ENCODE measurements at regions not wholly inside any gene's neighbourhood (a gene's known extent, or its start where the extent isn't known, plus 50 kb on each side); places are given as distances from the start of the nearest gene placed in this dataset.
"Not testable (repeated sequence)": the region's sequence is repeated elsewhere in the genome, so short reads cannot be mapped to it uniquely, and the experiment has no call there.

DNA sequence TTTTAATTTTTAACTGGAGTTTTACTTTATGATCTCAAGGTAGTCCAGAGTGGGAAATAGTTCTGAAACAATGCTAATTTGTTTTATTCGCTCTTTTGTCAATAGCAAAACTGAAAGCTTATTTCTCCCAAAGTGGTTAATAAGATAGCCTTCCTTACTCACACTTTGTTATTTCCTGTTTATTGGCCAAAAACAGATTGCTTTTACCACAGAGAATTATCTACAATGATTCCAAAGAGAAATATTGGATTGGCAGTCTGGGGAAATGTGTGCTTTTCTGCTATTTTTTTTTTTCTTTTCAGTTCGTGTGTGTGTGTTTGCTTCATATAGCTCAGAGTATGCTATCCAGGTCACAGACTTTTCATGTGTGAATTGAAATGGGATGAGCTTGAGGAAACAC is 756.7 kb upstream of the RGMB start:
- in situ Hi-C loops (cut with HindIII; ENCODE audit: low sequenced_read_pairs) = no loop called here
- TF ChIP-seq CTCF (IDR thresholded peaks at IDR 0.05; ENCODE audit: low read depth, low read length, missing control alignments) = no peak
- DNase-seq (ENCODE audit: low read depth) = no peak
- H3K4me3 ChIP-seq (ENCODE audit: low read depth, low read length) = no peak overlapping the region

DNA sequence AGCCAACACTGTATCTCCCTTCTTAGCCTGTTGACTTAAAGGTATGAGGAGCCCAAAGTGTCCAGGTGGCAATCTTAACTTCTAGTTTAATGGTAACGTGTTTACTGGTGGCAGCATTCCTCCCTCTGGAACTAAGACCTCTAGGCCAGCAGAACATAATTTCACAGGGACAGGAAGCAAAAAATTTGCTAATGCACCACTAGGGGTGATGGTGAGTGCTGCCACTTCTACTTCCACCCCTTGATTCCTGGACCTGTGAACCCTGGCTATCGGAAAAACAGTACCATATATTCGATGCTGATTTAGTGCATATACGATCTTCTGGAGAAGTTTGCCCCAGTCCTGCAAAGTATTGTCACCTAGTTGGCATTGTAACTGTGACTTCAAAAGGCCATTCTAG is 743.2 kb upstream of the RGMB start:
- in situ Hi-C loops (cut with HindIII; ENCODE audit: low sequenced_read_pairs); H3K4me3 ChIP-seq (ENCODE audit: low read depth, low read length); DNase-seq (ENCODE audit: low read depth): not testable (repeated sequence)
- TF ChIP-seq CTCF (IDR thresholded peaks at IDR 0.05; ENCODE audit: low read depth, low read length, missing control alignments) = peak; percentile 19

- in situ Hi-C loops (cut with HindIII; ENCODE audit: low sequenced_read_pairs); H3K4me3 ChIP-seq (ENCODE audit: low read depth, low read length); DNase-seq (ENCODE audit: low read depth): not testable (repeated sequence)
These were observed 742.4 kb upstream of the RGMB start for GRCh38 chr5:98031036-98031435.

DNA sequence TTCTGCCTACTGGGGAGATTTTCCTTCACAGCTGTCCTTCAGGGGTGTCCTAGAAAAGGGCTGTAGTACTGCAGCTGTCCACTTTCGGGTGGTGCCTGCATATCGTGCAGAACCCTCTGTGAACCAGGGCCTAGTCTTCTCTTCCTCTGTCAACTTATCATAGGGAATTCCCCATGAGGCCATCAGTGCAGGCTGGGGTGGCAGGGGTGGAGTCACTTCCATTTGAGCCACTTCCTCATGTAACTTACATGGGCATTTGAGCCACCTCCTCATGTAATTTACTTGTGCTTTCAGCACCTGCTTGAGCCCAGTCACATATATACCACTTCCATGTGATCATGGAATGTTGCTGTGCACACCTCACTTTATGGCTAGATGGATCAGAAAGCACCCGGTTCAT is 742.0 kb upstream of the RGMB start:
- in situ Hi-C loops (cut with HindIII; ENCODE audit: low sequenced_read_pairs) = no loop called here
- H3K4me3 ChIP-seq (ENCODE audit: low read depth, low read length) = no peak overlapping the region
- TF ChIP-seq CTCF (IDR thresholded peaks at IDR 0.05; ENCODE audit: low read depth, low read length, missing control alignments) = no peak
- no peak for DNase-seq (ENCODE audit: low read depth)

DNA sequence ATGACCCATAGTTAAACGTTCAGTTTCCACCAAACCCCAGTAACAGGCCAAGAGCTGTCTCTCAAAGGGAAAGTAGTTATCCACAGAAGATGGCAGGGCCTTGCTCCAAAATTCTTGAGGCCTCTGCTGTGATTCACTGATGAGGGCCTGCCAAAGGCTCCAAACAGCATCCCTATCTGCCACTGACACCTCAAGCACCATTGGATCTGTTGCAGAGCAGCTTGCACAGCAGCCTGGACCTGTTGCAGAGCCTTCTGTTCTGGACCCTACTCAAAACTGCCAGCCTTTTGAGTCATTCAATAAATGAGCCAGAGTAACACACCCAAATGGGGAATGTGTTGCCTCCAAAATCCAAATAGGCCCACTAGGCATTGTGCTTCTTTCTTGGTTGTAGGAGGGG is 741.5 kb upstream of the RGMB start:
- in situ Hi-C loops (cut with HindIII; ENCODE audit: low sequenced_read_pairs) = no loop called here
- no peak for TF ChIP-seq CTCF (IDR thresholded peaks at IDR 0.05; ENCODE audit: low read depth, low read length, missing control alignments)
- H3K4me3 ChIP-seq (ENCODE audit: low read depth, low read length) = no peak overlapping the region
- DNase-seq (ENCODE audit: low read depth) = no peak

GRCh38 chr5:98041661-98042060 is 731.8 kb upstream of the RGMB start:
- H3K4me3 ChIP-seq (ENCODE audit: low read depth, low read length) = no peak overlapping the region
- TF ChIP-seq CTCF (IDR thresholded peaks at IDR 0.05; ENCODE audit: low read depth, low read length, missing control alignments) = no peak
- DNase-seq (ENCODE audit: low read depth) = no peak
- in situ Hi-C loops (cut with HindIII; ENCODE audit: low sequenced_read_pairs) = no loop called here

DNA sequence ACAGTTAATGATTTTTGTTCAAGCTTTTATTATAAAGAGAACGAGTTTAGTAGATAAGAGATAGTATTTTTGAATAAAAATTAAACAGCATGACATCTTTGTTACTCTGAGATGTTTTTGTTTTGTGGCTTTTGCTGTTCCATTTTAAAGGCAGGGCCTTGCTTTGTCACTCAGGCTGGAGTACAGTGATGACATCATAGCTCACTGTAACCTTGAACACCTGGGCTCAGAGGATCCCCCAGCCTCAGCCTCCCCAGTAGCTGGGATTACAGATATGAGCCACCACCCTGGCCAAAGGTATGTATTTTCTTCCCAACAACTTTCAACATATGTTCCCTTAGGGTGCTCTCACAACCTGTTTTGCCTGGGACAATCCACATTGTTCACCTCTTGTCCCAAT is 730.9 kb upstream of the RGMB start:
- no peak for TF ChIP-seq CTCF (IDR thresholded peaks at IDR 0.05; ENCODE audit: low read depth, low read length, missing control alignments)
- no peak overlapping the region for H3K4me3 ChIP-seq (ENCODE audit: low read depth, low read length)
- in situ Hi-C loops (cut with HindIII; ENCODE audit: low sequenced_read_pairs) = no loop called here
- no peak for DNase-seq (ENCODE audit: low read depth)

Measured in astrocyte of the cerebellum (primary cell).